HepG2 (cell line): ENCODE measurements at regions not wholly inside any gene's neighbourhood (a gene's known extent, or its start where the extent isn't known, plus 50 kb on each side); places are given as distances from the start of the nearest gene placed in this dataset.
A peak's percentile ranks its signal among the peaks of the same experiment; 100 is the strongest.

ENCODE experiments used
- ATF1 ChIP-seq: IDR thresholded peaks from 2 replicates; pipeline ENCODE4 v1.6.1; 2016; ENCODE audit warnings: mild to moderate bottlenecking, control low read depth
- BCL6 ChIP-seq: IDR thresholded peaks from 2 replicates; pipeline ENCODE4 v1.6.1; 2016; ENCODE audit warnings: missing genetic modification reagents, missing compliant biosample characterization
- DZIP1 ChIP-seq: sonication (generic); formaldehyde crosslinking; IDR thresholded peaks from 2 replicates; pipeline ENCODE4 v1.5.0; 2020; ENCODE audit warnings: mild to moderate bottlenecking, missing genetic modification reagents
- HMGXB3 ChIP-seq: sonication (generic); formaldehyde crosslinking; IDR thresholded peaks from 2 replicates; pipeline ENCODE4 v1.4.0; 2020; ENCODE audit warnings: missing genetic modification reagents, borderline replicate concordance
- MAF1 ChIP-seq: sonication (generic); formaldehyde crosslinking; IDR thresholded peaks from 2 replicates; pipeline ENCODE4 v1.5.0; 2020; ENCODE audit warnings: missing genetic modification reagents, borderline replicate concordance
- MIXL1 ChIP-seq: IDR thresholded peaks from 2 replicates; pipeline ENCODE4 v1.6.1; 2016
- MTERF4 ChIP-seq: sonication (generic); formaldehyde crosslinking; IDR thresholded peaks from 2 replicates; pipeline ENCODE4 v1.8.0; 2023; ENCODE audit warnings: mild to moderate bottlenecking, missing genetic modification reagents
- MYPOP ChIP-seq: sonication (generic); formaldehyde crosslinking; IDR thresholded peaks from 2 replicates; pipeline ENCODE4 v1.8.1; 2023; ENCODE audit warnings: mild to moderate bottlenecking, moderate library complexity, missing genetic modification reagents
- NFAT5 ChIP-seq: sonication (generic); formaldehyde crosslinking; IDR thresholded peaks from 2 replicates; pipeline ENCODE4 v1.4.0; 2020; ENCODE audit warnings: missing genetic modification reagents
- NFKBIZ ChIP-seq: IDR thresholded peaks from 2 replicates; pipeline ENCODE4 v1.6.1; 2018; ENCODE audit warnings: missing genetic modification reagents, missing compliant biosample characterization
- ZC3H13 ChIP-seq: sonication (generic); formaldehyde crosslinking; IDR thresholded peaks from 2 replicates; pipeline ENCODE4 v1.8.1; 2023; ENCODE audit warnings: mild to moderate bottlenecking, missing genetic modification reagents, moderate library complexity
- ZNF274 ChIP-seq: sonication (generic); formaldehyde crosslinking; IDR thresholded peaks from 2 replicates; pipeline ENCODE4 v1.5.1; 2020; ENCODE audit warnings: mild to moderate bottlenecking, missing genetic modification reagents
- ZNF367 ChIP-seq: sonication (generic); formaldehyde crosslinking; IDR thresholded peaks from 2 replicates; pipeline ENCODE4 v1.4.0; 2020; ENCODE audit warnings: missing genetic modification reagents, borderline replicate concordance

GRCh38 chr2:84293791-84294380, 165.2 kb downstream of the SUCLG1 start (continued):
- TF ChIP-seq DZIP1 (CRISPR knock-in tag), result no peak
- peak; percentile 70; the same call in 1 of the 2 replicates for TF ChIP-seq NFKBIZ (CRISPR knock-in tag)
- peak; percentile 94 for TF ChIP-seq MYPOP (CRISPR knock-in tag)
- TF ChIP-seq ZC3H13, result no peak
- peak; percentile 87 for TF ChIP-seq BCL6 (CRISPR knock-in tag)
- peak; percentile 83; the same call in 1 of the 2 replicates for TF ChIP-seq HMGXB3
- no peak for TF ChIP-seq MAF1 (CRISPR knock-in tag)
- no peak for TF ChIP-seq MTERF4 (CRISPR knock-in tag)
- 0 out of 2 replicates have a peak, but pooled peaks have one; percentile 41 for TF ChIP-seq ZNF274 (CRISPR knock-in tag)
- no peak for TF ChIP-seq NFAT5 (CRISPR knock-in tag)
- TF ChIP-seq ZNF367 (CRISPR knock-in tag), result no peak
- peak; percentile 78 for TF ChIP-seq ATF1 (CRISPR knock-in tag)
- peak; percentile 98 for TF ChIP-seq MIXL1 (CRISPR knock-in tag)
